ENCODE measurements at regions not wholly inside any gene's neighbourhood (a gene's known extent, or its start where the extent isn't known, plus 50 kb on each side); places are given as distances from the start of the nearest gene placed in this dataset.

- TF ChIP-seq POLR2AphosphoS5 (IDR thresholded peaks at IDR 0.05) (no peak), CTCF (IDR thresholded peaks at IDR 0.05) (no peak)
These were observed 166.8 kb upstream of the IER5L start for GRCh38 chr9:129344641-129345495.
